ENCODE measurements at regions not wholly inside any gene's neighbourhood (a gene's known extent, or its start where the extent isn't known, plus 50 kb on each side); places are given as distances from the start of the nearest gene placed in this dataset.

DNA sequence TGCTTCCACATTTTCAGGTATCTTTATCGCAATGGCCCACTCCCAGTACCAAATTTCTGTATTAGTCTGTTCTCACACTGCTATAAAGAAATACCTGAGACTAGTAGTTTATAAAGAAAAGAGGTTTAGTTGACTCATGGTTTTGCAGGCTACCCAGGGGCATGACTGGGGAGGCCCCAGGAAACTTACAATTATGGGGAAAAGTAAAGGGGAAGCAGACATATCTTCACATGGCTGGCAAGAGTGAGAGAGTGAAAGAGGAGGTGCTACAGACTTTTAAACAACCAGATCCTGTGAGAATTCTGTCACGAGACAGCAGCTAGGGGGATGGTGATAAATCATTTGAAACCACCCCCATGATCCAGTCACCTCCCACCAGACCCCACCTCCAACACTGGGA, 238.2 kb upstream of the DMAC1 start:
- no peak for TF ChIP-seq CTCF (IDR thresholded peaks at IDR 0.05)
- DNase-seq, result no peak
- intact Hi-C loops (cut with DNase I), result no loop called here
- H3K27ac ChIP-seq, result no peak overlapping the region
- H3K36me3 ChIP-seq, result no peaks in the 10 kb centered on the region
- H3K4me1 ChIP-seq, result no peaks in the 10 kb centered on the region
- no peak for ATAC-seq
- H3K4me3 ChIP-seq, result no peak overlapping the region
- peaks cover 0 to 55% of the 10 kb centered on the region in 2 donors for H3K9me3 ChIP-seq
- no peaks in the 10 kb centered on the region for H3K27me3 ChIP-seq

GRCh38 chr9:8036914-8037524, 237.4 kb upstream of the DMAC1 start:
- intact Hi-C loops (cut with DNase I), result no loop called here
- ATAC-seq (no peak), DNase-seq (no peak)
- H3K4me1 ChIP-seq, result no peaks in the 10 kb centered on the region
- H3K27me3 ChIP-seq, result no peaks in the 10 kb centered on the region
- H3K4me3 ChIP-seq, result no peak overlapping the region
- H3K27ac ChIP-seq, result no peak overlapping the region
- peaks cover 0 to 49% of the 10 kb centered on the region in 2 donors for H3K9me3 ChIP-seq
- no peak for TF ChIP-seq CTCF (IDR thresholded peaks at IDR 0.05)
- H3K36me3 ChIP-seq, result no peaks in the 10 kb centered on the region

GRCh38 chr9:8033794-8034193, 234.2 kb upstream of the DMAC1 start:
- Histone ChIP-seq H3K27me3 (no peaks in the 10 kb centered on the region), H3K27ac (no peak overlapping the region), H3K36me3 (no peaks in the 10 kb centered on the region), H3K4me3 (no peak overlapping the region), H3K9me3 (peaks cover 0 to 26% of the 10 kb centered on the region in 2 donors), H3K4me1 (no peaks in the 10 kb centered on the region)
- DNase-seq (no peak), ATAC-seq (no peak)
- no peak for TF ChIP-seq CTCF (IDR thresholded peaks at IDR 0.05)
- intact Hi-C loops (cut with DNase I), result no loop called here

DNA sequence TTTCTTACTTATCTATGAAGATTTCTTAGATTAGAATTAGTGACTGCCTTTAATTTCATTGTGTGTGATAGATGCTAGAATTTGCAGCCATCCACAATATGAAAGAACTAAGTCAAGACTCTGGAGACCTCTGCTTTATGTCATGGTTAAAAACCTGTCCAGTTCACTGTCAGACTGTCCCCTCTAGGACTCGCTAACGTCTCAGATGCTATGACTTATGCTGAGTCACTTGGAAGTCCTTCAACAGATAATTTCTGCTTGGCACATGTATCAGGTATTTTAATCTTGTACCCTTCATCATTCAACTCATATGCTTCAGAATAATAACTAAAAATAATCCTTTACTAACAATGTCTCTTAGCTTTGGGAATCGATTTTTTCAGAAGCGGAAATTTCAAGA, 230.5 kb upstream of the DMAC1 start:
- H3K36me3 ChIP-seq, result no peaks in the 10 kb centered on the region
- H3K27me3 ChIP-seq, result no peaks in the 10 kb centered on the region
- ATAC-seq (no peak), DNase-seq (no peak)
- H3K9me3 ChIP-seq, result no peaks in the 10 kb centered on the region
- no peak overlapping the region for H3K27ac ChIP-seq
- H3K4me3 ChIP-seq, result no peak overlapping the region
- TF ChIP-seq CTCF (IDR thresholded peaks at IDR 0.05), result no peak
- no peaks in the 10 kb centered on the region for H3K4me1 ChIP-seq
- intact Hi-C loops (cut with DNase I), result no loop called here

DNA sequence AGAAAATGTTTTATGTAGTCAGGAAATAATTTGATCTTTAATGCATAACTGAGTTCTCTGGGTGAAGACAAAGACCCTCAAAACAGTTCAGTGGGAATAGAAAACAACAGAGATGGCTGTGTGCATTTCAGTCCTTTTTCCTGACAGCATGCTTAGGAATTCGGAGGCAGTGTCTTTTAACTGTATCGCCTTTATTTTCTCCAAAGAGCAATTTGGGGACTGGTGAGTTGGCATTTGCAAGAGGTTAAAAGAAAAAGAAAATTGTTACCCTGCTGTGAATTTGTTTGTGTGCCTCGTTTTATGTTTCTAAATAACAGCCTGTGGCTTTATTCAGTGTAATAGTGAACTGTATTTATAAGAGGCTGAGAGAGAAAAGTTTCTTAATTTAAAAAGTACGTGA, 227.8 kb upstream of the DMAC1 start:
- DNase-seq (no peak), ATAC-seq (no peak)
- peaks cover 0 to 7% of the 10 kb centered on the region in 2 donors for H3K9me3 ChIP-seq
- H3K4me3 ChIP-seq, result no peak overlapping the region
- no peak overlapping the region for H3K27ac ChIP-seq
- H3K4me1 ChIP-seq, result no peaks in the 10 kb centered on the region
- H3K36me3 ChIP-seq, result no peaks in the 10 kb centered on the region
- no peaks in the 10 kb centered on the region for H3K27me3 ChIP-seq
- TF ChIP-seq CTCF (IDR thresholded peaks at IDR 0.05), result no peak
- intact Hi-C loops (cut with DNase I), result no loop called here

Measured in left lung (tissue), 4 donors.